Stomach (tissue), 4 donors: ENCODE measurements at regions not wholly inside any gene's neighbourhood (a gene's known extent, or its start where the extent isn't known, plus 50 kb on each side); places are given as distances from the start of the nearest gene placed in this dataset.

Experiments used
- EP300 ChIP-seq: sonication (generic); formaldehyde crosslinking; IDR thresholded peaks from one replicate; pipeline ENCODE4 v1.6.1; 2017; ENCODE audit warnings: antibody characterized with exemption
- POLR2A ChIP-seq, 4 donors: fragments of 450-650 bp; IDR thresholded peaks; one replicate each; pipeline ENCODE4 v1.6.1; 2016; ENCODE audit warnings: antibody characterized with exemption in 4 of 4, control low read depth in 2 of 4, mild to moderate bottlenecking in 1 of 4, moderate library complexity in 1 of 4
- POLR2AphosphoS5 ChIP-seq, 3 donors: sonication (generic); formaldehyde crosslinking; IDR thresholded peaks; one replicate each; pipeline ENCODE4 v1.6.1; 2016; ENCODE audit warnings: antibody characterized with exemption in 3 of 3
- TF ChIP-seq, protein P1 (sequence below), 7 experiments: fragments of 450-650 bp in 4 of 7; fragments of 200-600 bp in 3 of 7; sonication (generic) in 3 of 7; IDR thresholded peaks; one replicate each; pipeline ENCODE4 v1.5.1; 2016 to 2019; ENCODE audit warnings: antibody characterized with exemption in 7 of 7, control low read depth in 2 of 7, mild to moderate bottlenecking in 1 of 7

DNA sequence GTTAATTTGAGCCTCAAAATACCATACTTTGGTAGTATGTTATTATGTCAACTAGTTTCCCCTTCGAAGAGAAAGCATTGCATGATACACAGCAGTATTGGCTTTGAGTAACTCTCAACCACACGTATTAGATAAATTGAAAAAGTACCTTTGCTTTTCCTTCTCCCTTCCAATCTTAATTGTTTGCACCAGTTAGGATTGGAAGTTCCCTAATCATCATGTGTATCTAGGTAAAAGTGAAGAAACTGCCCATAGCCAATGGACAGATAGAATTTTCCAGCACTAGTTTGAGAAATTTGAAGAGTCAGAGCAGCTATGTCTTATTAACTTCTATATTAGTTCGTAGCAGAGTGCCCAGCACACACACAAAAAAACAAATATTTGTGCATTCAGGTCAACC lies 241.3 kb downstream of the COX7B2 start:
- TF ChIP-seq, protein P1, sequence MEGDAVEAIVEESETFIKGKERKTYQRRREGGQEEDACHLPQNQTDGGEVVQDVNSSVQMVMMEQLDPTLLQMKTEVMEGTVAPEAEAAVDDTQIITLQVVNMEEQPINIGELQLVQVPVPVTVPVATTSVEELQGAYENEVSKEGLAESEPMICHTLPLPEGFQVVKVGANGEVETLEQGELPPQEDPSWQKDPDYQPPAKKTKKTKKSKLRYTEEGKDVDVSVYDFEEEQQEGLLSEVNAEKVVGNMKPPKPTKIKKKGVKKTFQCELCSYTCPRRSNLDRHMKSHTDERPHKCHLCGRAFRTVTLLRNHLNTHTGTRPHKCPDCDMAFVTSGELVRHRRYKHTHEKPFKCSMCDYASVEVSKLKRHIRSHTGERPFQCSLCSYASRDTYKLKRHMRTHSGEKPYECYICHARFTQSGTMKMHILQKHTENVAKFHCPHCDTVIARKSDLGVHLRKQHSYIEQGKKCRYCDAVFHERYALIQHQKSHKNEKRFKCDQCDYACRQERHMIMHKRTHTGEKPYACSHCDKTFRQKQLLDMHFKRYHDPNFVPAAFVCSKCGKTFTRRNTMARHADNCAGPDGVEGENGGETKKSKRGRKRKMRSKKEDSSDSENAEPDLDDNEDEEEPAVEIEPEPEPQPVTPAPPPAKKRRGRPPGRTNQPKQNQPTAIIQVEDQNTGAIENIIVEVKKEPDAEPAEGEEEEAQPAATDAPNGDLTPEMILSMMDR (IDR thresholded peaks at IDR 0.05): no peak
- no peak for TF ChIP-seq EP300
- TF ChIP-seq POLR2A (IDR thresholded peaks at IDR 0.05): no peak
- no peak for TF ChIP-seq POLR2AphosphoS5 (IDR thresholded peaks at IDR 0.05)
